ENCODE measurements at regions not wholly inside any gene's neighbourhood (a gene's known extent, or its start where the extent isn't known, plus 50 kb on each side); places are given as distances from the start of the nearest gene placed in this dataset.

DNA sequence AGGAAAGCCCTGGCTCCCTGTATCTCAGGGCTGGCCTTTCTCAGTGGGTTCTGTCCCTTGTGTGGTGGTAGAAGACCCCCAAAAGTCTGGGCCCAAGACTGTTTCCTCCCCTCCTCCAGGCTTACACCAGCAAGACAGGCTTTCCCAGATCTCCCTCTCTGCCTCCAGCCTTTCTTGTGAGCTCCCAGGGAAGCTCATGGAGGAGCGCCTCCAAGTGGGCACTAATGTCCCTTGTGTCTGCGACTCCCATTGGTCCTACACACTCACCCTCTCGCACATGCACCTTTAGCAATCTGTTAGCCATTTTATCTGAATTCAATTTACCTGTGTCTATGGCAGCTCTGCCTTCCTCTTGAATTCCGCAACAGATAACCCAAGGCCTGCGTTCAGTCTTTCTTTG, 251.1 kb upstream of the CAND1 start:
- Mint-ChIP-seq H3K27ac (no peak overlapping the region), H3K36me3 (no peaks in the 10 kb centered on the region), H3K27me3 (ENCODE audit: low read depth in 2 of 2) (peaks cover 5 to 6% of the 10 kb centered on the region in 2 donors), H3K9me3 (no peaks in the 10 kb centered on the region), H3K4me1 (no peaks in the 10 kb centered on the region), H3K4me3 (no peak overlapping the region)
- no peak for TF ChIP-seq CTCF (IDR thresholded peaks at IDR 0.05)
- H3K36me3 ChIP-seq (ENCODE audit: control insufficient read depth, insufficient read depth, low read length): no peaks in the 10 kb centered on the region
- H3K27ac ChIP-seq (ENCODE audit: low read length): no peak overlapping the region
- no peaks in the 10 kb centered on the region for H3K9me3 ChIP-seq (ENCODE audit: control insufficient read depth, insufficient read depth, low read length)
- DNase-seq: no peak
- H3K4me1 ChIP-seq (ENCODE audit: control insufficient read depth, insufficient read depth, low read length): no peaks in the 10 kb centered on the region
- 97% methylated on average over 5 of the region's 5 CpGs for whole genome bisulfite sequencing (ENCODE audit: insufficient coverage)
- no peaks in the 10 kb centered on the region for H3K27me3 ChIP-seq (ENCODE audit: control insufficient read depth, insufficient read depth, low read length)
- intact Hi-C loops (cut with micrococcal nuclease): no loop called here
- no peak for ATAC-seq
- H3K4me3 ChIP-seq (ENCODE audit: low read length): no peak overlapping the region

DNA sequence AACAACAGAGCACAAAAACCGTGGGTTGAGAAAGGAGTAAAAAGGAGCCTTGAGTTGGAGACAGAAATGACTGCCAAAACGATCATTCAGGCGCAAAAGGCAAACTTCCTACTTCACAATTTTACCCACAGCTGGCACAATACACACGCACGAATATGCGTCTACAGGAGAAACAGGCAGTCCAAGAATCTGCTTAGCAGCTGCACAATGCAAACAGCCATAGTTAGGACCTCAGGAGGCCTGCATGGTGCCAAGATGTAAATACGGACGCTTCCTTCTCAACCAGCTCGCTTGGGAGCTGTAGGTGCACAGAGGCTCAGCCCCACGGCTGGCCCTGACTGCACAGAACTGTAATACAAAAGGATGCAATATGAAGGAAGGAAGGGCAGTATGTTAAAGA, 250.1 kb upstream of the CAND1 start:
- Histone ChIP-seq H3K9me3 (ENCODE audit: control insufficient read depth, insufficient read depth, low read length) (no peaks in the 10 kb centered on the region), H3K27me3 (ENCODE audit: control insufficient read depth, insufficient read depth, low read length) (no peaks in the 10 kb centered on the region), H3K27ac (ENCODE audit: low read length) (no peak overlapping the region), H3K4me1 (ENCODE audit: control insufficient read depth, insufficient read depth, low read length) (no peaks in the 10 kb centered on the region), H3K36me3 (ENCODE audit: control insufficient read depth, insufficient read depth, low read length) (no peaks in the 10 kb centered on the region), H3K4me3 (ENCODE audit: low read length) (no peak overlapping the region)
- Mint-ChIP-seq H3K36me3 (no peaks in the 10 kb centered on the region), H3K4me3 (no peak overlapping the region), H3K4me1 (no peaks in the 10 kb centered on the region), H3K27me3 (ENCODE audit: low read depth in 2 of 2) (peaks cover 12 to 14% of the 10 kb centered on the region in 2 donors), H3K27ac (no peak overlapping the region), H3K9me3 (no peaks in the 10 kb centered on the region)
- WGBS (ENCODE audit: insufficient coverage): 82% methylated on average over 10 of the region's 10 CpGs
- intact Hi-C loops (cut with micrococcal nuclease): no loop called here
- no peak for ATAC-seq
- TF ChIP-seq CTCF (IDR thresholded peaks at IDR 0.05): no peak
- DNase-seq: no peak

DNA sequence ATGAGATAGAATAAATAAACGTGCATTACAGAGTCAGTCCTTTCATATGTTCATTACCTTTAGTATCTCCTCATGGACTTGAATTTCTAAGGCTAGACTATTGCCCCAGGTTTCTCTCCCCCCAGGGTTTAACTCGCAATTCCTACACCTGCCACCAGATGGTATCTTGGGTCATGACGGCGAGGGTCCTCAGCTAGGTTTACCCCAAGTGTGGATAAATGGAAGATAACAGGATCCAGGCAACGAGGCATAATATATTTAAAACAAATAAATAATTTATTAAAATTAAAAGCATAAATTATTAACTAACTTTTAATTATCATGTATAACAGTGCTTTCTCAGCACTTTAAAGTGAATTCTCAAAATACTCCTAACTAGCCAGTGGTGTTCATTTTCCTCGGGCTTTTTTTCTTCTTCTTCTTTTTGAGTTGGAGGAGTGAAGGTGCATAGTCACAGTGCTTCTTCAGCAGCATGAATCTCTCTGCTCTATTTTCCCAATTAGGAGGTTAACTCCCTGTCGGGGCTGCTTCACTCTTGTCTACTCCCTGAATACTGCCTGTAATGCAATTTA, 243.5 kb upstream of the CAND1 start:
- no peak overlapping the region for H3K4me3 Mint-ChIP-seq
- ATAC-seq (peak in 2 of 3 donors; percentile 50 to 69), DNase-seq (peak in 1 of 2 donors; percentile 66)
- H3K27me3 ChIP-seq (ENCODE audit: control insufficient read depth, insufficient read depth, low read length): no peaks in the 10 kb centered on the region
- no peaks in the 10 kb centered on the region for H3K9me3 ChIP-seq (ENCODE audit: control insufficient read depth, insufficient read depth, low read length)
- intact Hi-C loops (cut with micrococcal nuclease): no loop called here
- 11% methylated on average over 1 of the region's 7 CpGs for whole genome bisulfite sequencing (ENCODE audit: insufficient coverage)
- H3K27ac ChIP-seq (ENCODE audit: low read length): no peak overlapping the region
- no peaks in the 10 kb centered on the region for H3K36me3 Mint-ChIP-seq
- no peaks in the 10 kb centered on the region for H3K4me1 Mint-ChIP-seq
- H3K4me1 ChIP-seq (ENCODE audit: control insufficient read depth, insufficient read depth, low read length): no peaks in the 10 kb centered on the region
- H3K9me3 Mint-ChIP-seq: no peaks in the 10 kb centered on the region
- H3K27me3 Mint-ChIP-seq (ENCODE audit: low read depth in 2 of 2): peaks cover 15 to 16% of the 10 kb centered on the region in 2 donors
- no peak overlapping the region for H3K4me3 ChIP-seq (ENCODE audit: low read length)
- peak; percentile 63 for TF ChIP-seq CTCF (IDR thresholded peaks at IDR 0.05)
- H3K36me3 ChIP-seq (ENCODE audit: control insufficient read depth, insufficient read depth, low read length): no peaks in the 10 kb centered on the region
- H3K27ac Mint-ChIP-seq: no peak overlapping the region
